ENCODE measurements at regions not wholly inside any gene's neighbourhood (a gene's known extent, or its start where the extent isn't known, plus 50 kb on each side); places are given as distances from the start of the nearest gene placed in this dataset.

DNA sequence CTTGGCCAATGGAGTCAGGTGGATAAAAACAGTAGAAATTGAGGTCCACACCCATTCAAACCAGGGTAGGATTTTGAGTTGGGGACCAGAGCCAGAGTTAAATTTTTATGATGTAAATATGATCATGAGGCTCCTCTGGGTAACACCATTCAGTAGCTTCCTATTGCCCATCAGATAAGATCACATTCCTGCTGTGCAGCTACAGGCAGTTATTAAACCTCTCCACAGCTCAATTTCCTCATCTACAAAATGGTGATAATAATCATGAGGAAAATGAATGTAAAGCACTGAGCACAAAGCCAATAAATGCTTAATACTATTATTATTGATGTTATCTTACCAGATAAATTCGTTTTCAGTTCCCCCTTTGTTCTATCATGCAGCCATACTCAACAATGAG, 432.0 kb downstream of the CAAP1 start:
- TF ChIP-seq SIN3A (IDR thresholded peaks at IDR 0.05; ENCODE audit: borderline replicate concordance, insufficient read depth, low read depth, low read length) (no peak), TCF7L2 (IDR thresholded peaks at IDR 0.05; ENCODE audit: low read depth, low read length) (no peak)
- TF ChIP-seq, protein P1, sequence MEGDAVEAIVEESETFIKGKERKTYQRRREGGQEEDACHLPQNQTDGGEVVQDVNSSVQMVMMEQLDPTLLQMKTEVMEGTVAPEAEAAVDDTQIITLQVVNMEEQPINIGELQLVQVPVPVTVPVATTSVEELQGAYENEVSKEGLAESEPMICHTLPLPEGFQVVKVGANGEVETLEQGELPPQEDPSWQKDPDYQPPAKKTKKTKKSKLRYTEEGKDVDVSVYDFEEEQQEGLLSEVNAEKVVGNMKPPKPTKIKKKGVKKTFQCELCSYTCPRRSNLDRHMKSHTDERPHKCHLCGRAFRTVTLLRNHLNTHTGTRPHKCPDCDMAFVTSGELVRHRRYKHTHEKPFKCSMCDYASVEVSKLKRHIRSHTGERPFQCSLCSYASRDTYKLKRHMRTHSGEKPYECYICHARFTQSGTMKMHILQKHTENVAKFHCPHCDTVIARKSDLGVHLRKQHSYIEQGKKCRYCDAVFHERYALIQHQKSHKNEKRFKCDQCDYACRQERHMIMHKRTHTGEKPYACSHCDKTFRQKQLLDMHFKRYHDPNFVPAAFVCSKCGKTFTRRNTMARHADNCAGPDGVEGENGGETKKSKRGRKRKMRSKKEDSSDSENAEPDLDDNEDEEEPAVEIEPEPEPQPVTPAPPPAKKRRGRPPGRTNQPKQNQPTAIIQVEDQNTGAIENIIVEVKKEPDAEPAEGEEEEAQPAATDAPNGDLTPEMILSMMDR (IDR thresholded peaks at IDR 0.05) = no peak
